ENCODE measurements at regions not wholly inside any gene's neighbourhood (a gene's known extent, or its start where the extent isn't known, plus 50 kb on each side); places are given as distances from the start of the nearest gene placed in this dataset.

GRCh38 chr21:19018529-19018928 is 614.9 kb upstream of the TMPRSS15 start:
- TF ChIP-seq CTCF (IDR thresholded peaks at IDR 0.05; ENCODE audit: insufficient read depth, low read length, poor library complexity, severe bottlenecking), result no peak
- Histone ChIP-seq H3K36me3 (ENCODE audit: control insufficient read depth, insufficient read depth, low read length) (no peaks in the 10 kb centered on the region), H3K4me3 (ENCODE audit: low read depth, low read length) (no peak overlapping the region), H3K27me3 (ENCODE audit: control insufficient read depth, insufficient read depth, low read length) (no peaks in the 10 kb centered on the region)
- no peak for DNase-seq (ENCODE audit: low read depth)

GRCh38 chr21:19022978-19023377 is 619.4 kb upstream of the TMPRSS15 start:
- Histone ChIP-seq H3K36me3 (ENCODE audit: control insufficient read depth, insufficient read depth, low read length) (no peaks in the 10 kb centered on the region), H3K4me3 (ENCODE audit: low read depth, low read length) (no peak overlapping the region)
- no peak for TF ChIP-seq CTCF (IDR thresholded peaks at IDR 0.05; ENCODE audit: insufficient read depth, low read length, poor library complexity, severe bottlenecking)

GRCh38 chr21:19026911-19027310 is 623.3 kb upstream of the TMPRSS15 start:
- no peaks in the 10 kb centered on the region for H3K36me3 ChIP-seq (ENCODE audit: control insufficient read depth, insufficient read depth, low read length)
- no peak for DNase-seq (ENCODE audit: low read depth)
- no peak overlapping the region for H3K4me3 ChIP-seq (ENCODE audit: low read depth, low read length)
- no peaks in the 10 kb centered on the region for H3K27me3 ChIP-seq (ENCODE audit: control insufficient read depth, insufficient read depth, low read length)
- no peak for TF ChIP-seq CTCF (IDR thresholded peaks at IDR 0.05; ENCODE audit: insufficient read depth, low read length, poor library complexity, severe bottlenecking)

More at GRCh38 chr21:19022978-19023377, 619.4 kb upstream of the TMPRSS15 start:
- no peaks in the 10 kb centered on the region for H3K27me3 ChIP-seq (ENCODE audit: control insufficient read depth, insufficient read depth, low read length)
- DNase-seq (ENCODE audit: low read depth), result no peak

- no peaks in the 10 kb centered on the region for H3K36me3 ChIP-seq (ENCODE audit: control insufficient read depth, insufficient read depth, low read length)
- H3K4me3 ChIP-seq (ENCODE audit: low read depth, low read length), result no peak overlapping the region
- no peak for DNase-seq (ENCODE audit: low read depth)
- H3K27me3 ChIP-seq (ENCODE audit: control insufficient read depth, insufficient read depth, low read length), result no peaks in the 10 kb centered on the region
- TF ChIP-seq CTCF (IDR thresholded peaks at IDR 0.05; ENCODE audit: insufficient read depth, low read length, poor library complexity, severe bottlenecking), result no peak
These were observed 626.2 kb upstream of the TMPRSS15 start for GRCh38 chr21:19029816-19030215.

GRCh38 chr21:19031953-19032352 is 628.4 kb upstream of the TMPRSS15 start:
- Histone ChIP-seq H3K27me3 (ENCODE audit: control insufficient read depth, insufficient read depth, low read length) (no peaks in the 10 kb centered on the region), H3K4me3 (ENCODE audit: low read depth, low read length) (no peak overlapping the region), H3K36me3 (ENCODE audit: control insufficient read depth, insufficient read depth, low read length) (no peaks in the 10 kb centered on the region)
- no peak for TF ChIP-seq CTCF (IDR thresholded peaks at IDR 0.05; ENCODE audit: insufficient read depth, low read length, poor library complexity, severe bottlenecking)
- no peak for DNase-seq (ENCODE audit: low read depth)

- TF ChIP-seq CTCF (IDR thresholded peaks at IDR 0.05; ENCODE audit: insufficient read depth, low read length, poor library complexity, severe bottlenecking), result no peak
- no peaks in the 10 kb centered on the region for H3K36me3 ChIP-seq (ENCODE audit: control insufficient read depth, insufficient read depth, low read length)
- no peaks in the 10 kb centered on the region for H3K27me3 ChIP-seq (ENCODE audit: control insufficient read depth, insufficient read depth, low read length)
- no peak for DNase-seq (ENCODE audit: low read depth)
- H3K4me3 ChIP-seq (ENCODE audit: low read depth, low read length), result no peak overlapping the region
These were observed 630.5 kb upstream of the TMPRSS15 start for GRCh38 chr21:19034041-19034440.
